ENCODE measurements at regions not wholly inside any gene's neighbourhood (a gene's known extent, or its start where the extent isn't known, plus 50 kb on each side); places are given as distances from the start of the nearest gene placed in this dataset.

- no peak for TF ChIP-seq CTCF (IDR thresholded peaks at IDR 0.05)
- Histone ChIP-seq H3K27ac (no peak overlapping the region), H3K36me3 (ENCODE audit: insufficient read depth in 1 of 2, low read depth in 1 of 2) (no peaks in the 10 kb centered on the region), H3K4me3 (no peak overlapping the region), H3K27me3 (ENCODE audit: insufficient read depth in 3 of 3, low read length in 2 of 3) (peaks cover 0 to 2% (median 0%) of the 10 kb centered on the region in 3 donors), H3K9me3 (no peaks in the 10 kb centered on the region), H3K4me1 (no peaks in the 10 kb centered on the region)
- 38 to 63% (median 44%) methylated on average over 2 of the region's 2 CpGs for WGBS, 3 donors
- intact Hi-C loops (cut with DNase I), result no loop called here
- no peak for DNase-seq
- no peak for ATAC-seq
Observed at GRCh38 chr4:157727163-157727562, 445.7 kb downstream of the GASK1B start.

- no peak for ATAC-seq
- intact Hi-C loops (cut with DNase I), result no loop called here
- no peak overlapping the region for H3K27ac ChIP-seq
- no peaks in the 10 kb centered on the region for H3K36me3 ChIP-seq (ENCODE audit: insufficient read depth in 1 of 2, low read depth in 1 of 2)
- no peak overlapping the region for H3K4me3 ChIP-seq
- no peaks in the 10 kb centered on the region for H3K27me3 ChIP-seq (ENCODE audit: insufficient read depth in 3 of 3, low read length in 2 of 3)
- no peak for TF ChIP-seq CTCF (IDR thresholded peaks at IDR 0.05)
- no peak for DNase-seq
- no peaks in the 10 kb centered on the region for H3K4me1 ChIP-seq
- H3K9me3 ChIP-seq, result no peaks in the 10 kb centered on the region
Observed at GRCh38 chr4:157722146-157722545, 450.7 kb downstream of the GASK1B start.

GRCh38 chr4:157713342-157713741, 459.5 kb downstream of the GASK1B start:
- no peaks in the 10 kb centered on the region for H3K36me3 ChIP-seq (ENCODE audit: insufficient read depth in 1 of 2, low read depth in 1 of 2)
- H3K4me1 ChIP-seq, result no peaks in the 10 kb centered on the region
- WGBS, 3 donors, result 16 to 30% (median 17%) methylated on average over 4 of the region's 4 CpGs
- H3K4me3 ChIP-seq, result no peak overlapping the region
- ATAC-seq (no peak), DNase-seq (no peak)
- TF ChIP-seq CTCF (IDR thresholded peaks at IDR 0.05), result no peak
- no peaks in the 10 kb centered on the region for H3K27me3 ChIP-seq (ENCODE audit: insufficient read depth in 3 of 3, low read length in 2 of 3)
- H3K9me3 ChIP-seq, result no peaks in the 10 kb centered on the region
- intact Hi-C loops (cut with DNase I), result no loop called here
- no peak overlapping the region for H3K27ac ChIP-seq

GRCh38 chr4:157706155-157706554, 466.7 kb downstream of the GASK1B start:
- no peaks in the 10 kb centered on the region for H3K36me3 ChIP-seq (ENCODE audit: insufficient read depth in 1 of 2, low read depth in 1 of 2)
- intact Hi-C loops (cut with DNase I), result no loop called here
- no peaks in the 10 kb centered on the region for H3K27me3 ChIP-seq (ENCODE audit: insufficient read depth in 3 of 3, low read length in 2 of 3)
- DNase-seq, result no peak
- TF ChIP-seq CTCF (IDR thresholded peaks at IDR 0.05), result no peak
- no peak for ATAC-seq
- H3K27ac ChIP-seq, result no peak overlapping the region
- H3K4me3 ChIP-seq, result no peak overlapping the region
- WGBS, 3 donors, result 61 to 81% (median 77%) methylated on average over 2 of the region's 2 CpGs
- no peaks in the 10 kb centered on the region for H3K4me1 ChIP-seq
- H3K9me3 ChIP-seq, result peaks cover 7% of the 10 kb centered on the region

- H3K4me3 ChIP-seq, result no peak overlapping the region
- no peaks in the 10 kb centered on the region for H3K4me1 ChIP-seq
- H3K9me3 ChIP-seq, result peaks cover 7% of the 10 kb centered on the region
- no peak for TF ChIP-seq CTCF (IDR thresholded peaks at IDR 0.05)
- WGBS, 3 donors, result 84 to 91% (median 91%) methylated on average over 3 of the region's 3 CpGs
- H3K36me3 ChIP-seq (ENCODE audit: insufficient read depth in 1 of 2, low read depth in 1 of 2), result no peaks in the 10 kb centered on the region
- no peak for DNase-seq
- no peaks in the 10 kb centered on the region for H3K27me3 ChIP-seq (ENCODE audit: insufficient read depth in 3 of 3, low read length in 2 of 3)
- no peak overlapping the region for H3K27ac ChIP-seq
- intact Hi-C loops (cut with DNase I), result no loop called here
- ATAC-seq, result no peak
Observed at GRCh38 chr4:157702831-157703230, 470.0 kb downstream of the GASK1B start.

Data from psoas muscle (tissue), 7 donors.